H1 (cell line): ENCODE measurements at regions not wholly inside any gene's neighbourhood (a gene's known extent, or its start where the extent isn't known, plus 50 kb on each side); places are given as distances from the start of the nearest gene placed in this dataset.

Experiments
- CHD7 ChIP-seq: fragments of 300-600 bp; sonication (generic); IDR thresholded peaks from 2 replicates; pipeline ENCODE4 v1.7.1; 2012; ENCODE audit warnings: low read length, moderate library complexity, mild to moderate bottlenecking, inconsistent platforms; ENCODE audit not compliant: insufficient replicate concordance
- CTBP2 ChIP-seq: IDR thresholded peaks from 2 replicates; pipeline ENCODE4 v1.7.0; 2011; ENCODE audit warnings: borderline replicate concordance, mild to moderate bottlenecking, moderate library complexity, mixed read lengths, low read length; ENCODE audit not compliant: insufficient read depth, insufficient read length
- RNF2 ChIP-seq: fragments of 200-900, 300-1000 bp; sonication (generic); IDR thresholded peaks from 2 replicates; pipeline ENCODE4 v1.7.1; 2016; ENCODE audit warnings: borderline replicate concordance, low read depth, mild to moderate bottlenecking, antibody characterized with exemption, low read length; ENCODE audit not compliant: poor library complexity, severe bottlenecking; ENCODE audit errors: missing control alignments

GRCh38 chr17:5665164-5665563 lies 80.9 kb upstream of the NLRP1 start (continued):
- TF ChIP-seq CHD7: no peak
- TF ChIP-seq RNF2: no peak
- no peak for TF ChIP-seq CTBP2
